Middle frontal gyrus (tissue), 1 donor: ENCODE measurements at regions not wholly inside any gene's neighbourhood (a gene's known extent, or its start where the extent isn't known, plus 50 kb on each side); places are given as distances from the start of the nearest gene placed in this dataset.
"Not testable (repeated sequence)": the region's sequence is repeated elsewhere in the genome, so short reads cannot be mapped to it uniquely, and the experiment has no call there.

Experiments used
- DNase-seq: peaks from one replicate; pipeline ENCODE4 v3.0.0-alpha.2; 2015; ENCODE audit warnings: low spot score; ENCODE audit errors: extremely low spot score

- DNase-seq: no peak
These were observed 131.3 kb upstream of the TWIST2 start for GRCh38 chr2:238716585-238716984.

GRCh38 chr2:238717084-238717483, 130.8 kb upstream of the TWIST2 start:
- no peak for DNase-seq

GRCh38 chr2:238719641-238720040, 128.2 kb upstream of the TWIST2 start:
- DNase-seq: no peak

GRCh38 chr2:238720232-238720672, 127.6 kb upstream of the TWIST2 start:
- no peak for DNase-seq

- DNase-seq: no peak
These were observed 125.7 kb upstream of the TWIST2 start for GRCh38 chr2:238722181-238722580.

GRCh38 chr2:238722883-238723282, 125.0 kb upstream of the TWIST2 start:
- no peak for DNase-seq

- DNase-seq: not testable (repeated sequence)
These were observed 124.1 kb upstream of the TWIST2 start for GRCh38 chr2:238723740-238724320.

GRCh38 chr2:238724728-238725127, 123.2 kb upstream of the TWIST2 start:
- no peak for DNase-seq

GRCh38 chr2:238725298-238725697, 122.6 kb upstream of the TWIST2 start:
- DNase-seq: no peak

- no peak for DNase-seq
These were observed 121.0 kb upstream of the TWIST2 start for GRCh38 chr2:238726670-238727584.

- DNase-seq: no peak
These were observed 120.1 kb upstream of the TWIST2 start for GRCh38 chr2:238727585-238728329.

GRCh38 chr2:238728330-238729260, 119.3 kb upstream of the TWIST2 start:
- no peak for DNase-seq

GRCh38 chr2:238729261-238729935, 118.5 kb upstream of the TWIST2 start:
- no peak for DNase-seq

GRCh38 chr2:238730001-238730669, 117.8 kb upstream of the TWIST2 start:
- no peak for DNase-seq

GRCh38 chr2:238730881-238731280, 117.0 kb upstream of the TWIST2 start:
- no peak for DNase-seq

GRCh38 chr2:238731961-238732360, 115.9 kb upstream of the TWIST2 start:
- no peak for DNase-seq

- DNase-seq: no peak
These were observed 109.0 kb upstream of the TWIST2 start for GRCh38 chr2:238738917-238739316.

- no peak for DNase-seq
These were observed 108.2 kb upstream of the TWIST2 start for GRCh38 chr2:238739668-238740067.

GRCh38 chr2:238741277-238741676, 106.6 kb upstream of the TWIST2 start:
- DNase-seq: no peak

- DNase-seq: no peak
These were observed 105.8 kb upstream of the TWIST2 start for GRCh38 chr2:238742066-238742465.
